Keratinocyte (primary cell): ENCODE measurements at regions not wholly inside any gene's neighbourhood (a gene's known extent, or its start where the extent isn't known, plus 50 kb on each side); places are given as distances from the start of the nearest gene placed in this dataset.

Experiments
- CTCF ChIP-seq, 3 experiments: IDR thresholded peaks in 1 of 3; conservative IDR thresholded peaks in 1 of 3; optimal IDR thresholded peaks in 1 of 3; 2 replicates in 2 of 3; 3 replicates in 1 of 3; pipeline versions ENCODE3 to v1.5.1; 2011; ENCODE audit warnings: low read length in 3 of 3, mild to moderate bottlenecking in 3 of 3, moderate library complexity in 2 of 3, control low read depth in 1 of 3, inconsistent platforms in 1 of 3; ENCODE audit not compliant: insufficient read depth in 2 of 3; ENCODE audit errors: extremely low read depth in 1 of 3
- EZH2 ChIP-seq: IDR thresholded peaks from one replicate; pipeline ENCODE4 v1.6.1; 2012; ENCODE audit warnings: inconsistent platforms, mild to moderate bottlenecking, low read length, moderate library complexity

DNA sequence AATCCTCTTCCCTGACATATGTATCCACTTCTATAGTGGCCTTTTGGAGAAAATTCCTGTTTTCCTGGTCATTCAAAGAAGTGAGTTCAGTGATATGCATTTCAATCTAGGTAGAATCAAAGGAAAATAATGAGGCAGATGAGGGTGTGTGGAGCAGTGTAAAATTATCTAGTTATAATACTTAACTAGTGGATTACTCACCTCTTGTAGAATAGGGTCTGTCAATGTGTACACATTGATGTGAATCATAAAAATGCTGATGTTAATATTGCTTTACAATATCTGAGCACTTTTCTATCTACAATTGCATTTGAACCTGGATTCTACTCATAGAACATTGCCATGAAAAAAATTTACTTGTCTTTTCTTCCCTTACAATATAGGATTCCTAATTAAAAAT is 293.5 kb downstream of the GBA3 start:
- TF ChIP-seq CTCF (optimal IDR thresholded peaks at IDR 0.05 in 1 of 3, IDR thresholded peaks at IDR 0.05 in 1 of 3, conservative IDR thresholded peaks at IDR 0.05 in 1 of 3; ENCODE audit: extremely low read depth in 1 of 3, insufficient read depth in 2 of 3, low read length in 3 of 3) = no peak
- no peak for TF ChIP-seq EZH2
